ENCODE measurements at regions not wholly inside any gene's neighbourhood (a gene's known extent, or its start where the extent isn't known, plus 50 kb on each side); places are given as distances from the start of the nearest gene placed in this dataset.

- peak; percentile 34 for DNase-seq (ENCODE audit: low read depth)
These were observed 56.7 kb upstream of the RAB38 start for GRCh38 chr11:88231894-88232482.

GRCh38 chr11:88229303-88229702 is 54.1 kb upstream of the RAB38 start:
- no peak for DNase-seq (ENCODE audit: low read depth)
